ENCODE measurements at regions not wholly inside any gene's neighbourhood (a gene's known extent, or its start where the extent isn't known, plus 50 kb on each side); places are given as distances from the start of the nearest gene placed in this dataset.

DNA sequence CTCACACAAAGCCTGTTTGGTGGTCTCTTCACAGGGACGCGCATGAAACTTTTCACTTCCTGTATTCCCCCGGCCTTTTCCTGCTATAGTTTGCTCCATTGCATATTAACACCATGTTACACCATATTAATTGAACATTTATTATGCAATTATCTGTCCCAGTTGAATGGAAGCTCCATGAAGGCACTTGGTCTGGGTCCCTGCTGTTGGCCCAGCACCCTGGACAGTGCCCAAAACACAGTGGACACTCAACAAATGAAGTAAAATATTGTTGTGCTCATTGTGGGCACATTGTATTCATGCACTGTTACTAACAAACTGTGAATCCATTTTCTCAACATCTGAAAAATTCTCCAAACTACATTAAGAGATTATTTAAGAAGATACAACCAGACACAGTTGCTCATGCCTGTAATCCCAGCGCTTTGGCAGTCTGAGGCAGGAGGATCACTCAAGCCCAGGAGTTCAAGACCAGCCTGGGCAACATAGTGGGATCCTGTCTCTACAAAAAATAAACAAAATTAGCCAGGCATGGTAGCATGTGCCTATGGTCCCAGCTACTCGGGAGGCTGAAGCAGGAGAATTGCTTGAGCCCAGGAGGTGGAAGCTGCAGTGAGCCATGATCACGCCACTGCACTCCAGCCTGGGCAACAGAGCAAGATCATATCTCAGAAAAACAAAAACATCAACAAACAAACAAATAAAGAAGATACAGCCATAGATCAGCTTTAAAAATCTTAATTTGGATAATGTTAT lies 292.7 kb upstream of the TENM3 start:
- TF ChIP-seq, protein P1, sequence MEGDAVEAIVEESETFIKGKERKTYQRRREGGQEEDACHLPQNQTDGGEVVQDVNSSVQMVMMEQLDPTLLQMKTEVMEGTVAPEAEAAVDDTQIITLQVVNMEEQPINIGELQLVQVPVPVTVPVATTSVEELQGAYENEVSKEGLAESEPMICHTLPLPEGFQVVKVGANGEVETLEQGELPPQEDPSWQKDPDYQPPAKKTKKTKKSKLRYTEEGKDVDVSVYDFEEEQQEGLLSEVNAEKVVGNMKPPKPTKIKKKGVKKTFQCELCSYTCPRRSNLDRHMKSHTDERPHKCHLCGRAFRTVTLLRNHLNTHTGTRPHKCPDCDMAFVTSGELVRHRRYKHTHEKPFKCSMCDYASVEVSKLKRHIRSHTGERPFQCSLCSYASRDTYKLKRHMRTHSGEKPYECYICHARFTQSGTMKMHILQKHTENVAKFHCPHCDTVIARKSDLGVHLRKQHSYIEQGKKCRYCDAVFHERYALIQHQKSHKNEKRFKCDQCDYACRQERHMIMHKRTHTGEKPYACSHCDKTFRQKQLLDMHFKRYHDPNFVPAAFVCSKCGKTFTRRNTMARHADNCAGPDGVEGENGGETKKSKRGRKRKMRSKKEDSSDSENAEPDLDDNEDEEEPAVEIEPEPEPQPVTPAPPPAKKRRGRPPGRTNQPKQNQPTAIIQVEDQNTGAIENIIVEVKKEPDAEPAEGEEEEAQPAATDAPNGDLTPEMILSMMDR (conservative IDR thresholded peaks at IDR 0.05; ENCODE audit: low read depth, low read length) = no peak
- Histone ChIP-seq H3K4me3 (IDR thresholded peaks at IDR 0.05; ENCODE audit: insufficient read depth, low read depth, low read length) (no peak overlapping the region), H3K9ac (no peak overlapping the region)

GRCh38 chr4:181951265-181951664 lies 291.9 kb upstream of the TENM3 start:
- H3K27me3 ChIP-seq (ENCODE audit: insufficient read depth, low read depth) = no peaks in the 10 kb centered on the region
- H3K27ac ChIP-seq = no peak overlapping the region

More for the DNA sequence above, 292.7 kb upstream of the TENM3 start:
- H2AFZ ChIP-seq (ENCODE audit: low read depth) = no peak overlapping the region
- no peaks in the 10 kb centered on the region for H4K20me1 ChIP-seq (ENCODE audit: insufficient read depth)
- no peaks in the 10 kb centered on the region for H3K79me2 ChIP-seq (ENCODE audit: insufficient read depth, low read depth)
- no peak overlapping the region for H3K4me2 ChIP-seq
- H3K36me3 ChIP-seq (ENCODE audit: insufficient read depth) = no peaks in the 10 kb centered on the region
- H3K27me3 ChIP-seq (ENCODE audit: insufficient read depth, low read depth) = no peaks in the 10 kb centered on the region
- no peak overlapping the region for H3K27ac ChIP-seq
- no peaks in the 10 kb centered on the region for H3K4me1 ChIP-seq (ENCODE audit: low read depth, poor library complexity, severe bottlenecking)

GRCh38 chr4:181952478-181952877 lies 290.7 kb upstream of the TENM3 start:
- Histone ChIP-seq H4K20me1 (ENCODE audit: insufficient read depth) (no peaks in the 10 kb centered on the region), H3K36me3 (ENCODE audit: insufficient read depth) (no peaks in the 10 kb centered on the region), H3K27me3 (ENCODE audit: insufficient read depth, low read depth) (no peaks in the 10 kb centered on the region), H3K4me1 (ENCODE audit: low read depth, poor library complexity, severe bottlenecking) (no peaks in the 10 kb centered on the region), H3K79me2 (ENCODE audit: insufficient read depth, low read depth) (no peaks in the 10 kb centered on the region), H3K27ac (no peak overlapping the region), H3K4me3 (IDR thresholded peaks at IDR 0.05; ENCODE audit: insufficient read depth, low read depth, low read length) (no peak overlapping the region), H3K4me2 (no peak overlapping the region), H3K9ac (no peak overlapping the region), H2AFZ (ENCODE audit: low read depth) (no peak overlapping the region)
- TF ChIP-seq, protein P1 (conservative IDR thresholded peaks at IDR 0.05; ENCODE audit: low read depth, low read length) = no peak

More at GRCh38 chr4:181951265-181951664, 291.9 kb upstream of the TENM3 start:
- TF ChIP-seq, protein P1 (conservative IDR thresholded peaks at IDR 0.05; ENCODE audit: low read depth, low read length) = no peak
- no peak overlapping the region for H3K4me2 ChIP-seq
- H3K4me1 ChIP-seq (ENCODE audit: low read depth, poor library complexity, severe bottlenecking) = no peaks in the 10 kb centered on the region
- no peak overlapping the region for H2AFZ ChIP-seq (ENCODE audit: low read depth)
- no peaks in the 10 kb centered on the region for H3K79me2 ChIP-seq (ENCODE audit: insufficient read depth, low read depth)
- no peak overlapping the region for H3K9ac ChIP-seq
- no peaks in the 10 kb centered on the region for H4K20me1 ChIP-seq (ENCODE audit: insufficient read depth)
- no peaks in the 10 kb centered on the region for H3K36me3 ChIP-seq (ENCODE audit: insufficient read depth)
- no peak overlapping the region for H3K4me3 ChIP-seq (IDR thresholded peaks at IDR 0.05; ENCODE audit: insufficient read depth, low read depth, low read length)

DNA sequence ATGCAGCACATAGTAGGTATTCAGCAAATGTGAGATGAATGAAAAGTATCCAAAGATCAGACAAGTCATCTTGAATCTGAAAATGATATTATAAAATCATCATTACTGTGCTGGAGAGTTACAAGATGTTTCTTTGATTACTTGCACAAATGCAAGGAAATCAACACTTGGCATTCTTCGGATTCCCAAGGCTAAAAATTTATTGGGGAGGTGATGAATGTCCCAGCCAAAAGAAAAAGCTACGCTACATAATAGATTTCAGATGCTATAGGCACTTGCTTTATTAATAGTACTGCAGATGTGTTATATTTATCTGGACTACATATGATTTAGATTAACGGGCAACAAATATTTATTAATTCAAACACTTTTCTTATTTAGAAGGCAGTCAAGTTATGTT lies 286.7 kb upstream of the TENM3 start:
- TF ChIP-seq, protein P1 (conservative IDR thresholded peaks at IDR 0.05; ENCODE audit: low read depth, low read length) = no peak
- Histone ChIP-seq H3K9ac (no peak overlapping the region), H3K27ac (no peak overlapping the region), H3K4me1 (ENCODE audit: low read depth, poor library complexity, severe bottlenecking) (no peaks in the 10 kb centered on the region), H4K20me1 (ENCODE audit: insufficient read depth) (no peaks in the 10 kb centered on the region), H3K36me3 (ENCODE audit: insufficient read depth) (no peaks in the 10 kb centered on the region), H2AFZ (ENCODE audit: low read depth) (no peak overlapping the region), H3K4me2 (no peak overlapping the region), H3K79me2 (ENCODE audit: insufficient read depth, low read depth) (no peaks in the 10 kb centered on the region), H3K27me3 (ENCODE audit: insufficient read depth, low read depth) (no peaks in the 10 kb centered on the region), H3K4me3 (IDR thresholded peaks at IDR 0.05; ENCODE audit: insufficient read depth, low read depth, low read length) (no peak overlapping the region)

All from KMS-11 (cell line).